ENCODE measurements at regions not wholly inside any gene's neighbourhood (a gene's known extent, or its start where the extent isn't known, plus 50 kb on each side); places are given as distances from the start of the nearest gene placed in this dataset.

DNA sequence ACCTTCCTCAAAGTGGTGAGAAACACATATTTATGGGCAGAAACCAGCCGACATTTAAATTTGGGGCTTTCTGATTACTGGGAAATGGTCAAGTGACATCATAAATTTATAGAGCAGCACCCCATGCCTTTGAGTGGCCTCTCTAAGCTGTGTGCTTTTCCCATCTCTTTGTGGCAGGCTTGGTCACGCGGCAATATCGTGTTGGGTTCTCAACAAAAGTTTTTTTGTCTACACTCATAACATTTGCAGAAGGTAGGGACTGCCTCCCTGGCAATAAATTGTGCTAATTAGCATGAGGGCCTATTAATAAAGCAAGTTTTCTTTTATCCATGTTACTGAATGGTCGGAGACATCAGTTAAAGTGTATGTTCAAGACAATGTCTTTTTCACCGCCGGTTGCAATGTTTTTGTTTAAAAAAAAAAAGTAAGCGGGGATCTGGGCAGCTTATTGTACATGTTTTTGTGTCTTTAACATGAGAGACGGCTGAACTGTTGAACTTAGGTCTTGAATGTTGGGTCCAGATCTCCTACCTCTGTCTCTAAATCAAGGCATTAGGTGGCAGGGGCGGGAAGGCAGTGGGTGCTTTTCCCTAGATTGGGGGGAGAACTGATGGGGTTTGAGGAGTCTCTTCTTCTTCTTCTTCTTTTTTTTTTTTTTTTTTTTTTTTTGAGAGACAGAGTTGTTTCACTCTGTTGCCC, 193.3 kb downstream of the PHETA1 start:
- Histone ChIP-seq H3K27me3 (ENCODE audit: control insufficient read depth, low read length) (no peaks in the 10 kb centered on the region), H3K9me3 (ENCODE audit: control insufficient read depth, insufficient read depth, low read length) (no peaks in the 10 kb centered on the region), H3K36me3 (ENCODE audit: control insufficient read depth, low read length) (no peaks in the 10 kb centered on the region), H3K79me2 (ENCODE audit: control insufficient read depth, low read length) (no peaks in the 10 kb centered on the region), H3F3A (ENCODE audit: control insufficient read depth, insufficient read depth) (no peaks in the 10 kb centered on the region), H3K4me2 (ENCODE audit: low read length) (no peak overlapping the region), H4K20me1 (ENCODE audit: control insufficient read depth, insufficient read depth, low read depth, low read length) (no peaks in the 10 kb centered on the region), H3K9me2 (replicated peaks; ENCODE audit: control insufficient read depth, low read length) (no peaks in the 10 kb centered on the region), H3K27ac (ENCODE audit: low read depth, low read length) (no peak overlapping the region), H3K4me3 (ENCODE audit: low read length) (no peak overlapping the region), H3K4me1 (ENCODE audit: control insufficient read depth, low read length) (peaks cover 5% of the 10 kb centered on the region)
- TF ChIP-seq, protein P1, sequence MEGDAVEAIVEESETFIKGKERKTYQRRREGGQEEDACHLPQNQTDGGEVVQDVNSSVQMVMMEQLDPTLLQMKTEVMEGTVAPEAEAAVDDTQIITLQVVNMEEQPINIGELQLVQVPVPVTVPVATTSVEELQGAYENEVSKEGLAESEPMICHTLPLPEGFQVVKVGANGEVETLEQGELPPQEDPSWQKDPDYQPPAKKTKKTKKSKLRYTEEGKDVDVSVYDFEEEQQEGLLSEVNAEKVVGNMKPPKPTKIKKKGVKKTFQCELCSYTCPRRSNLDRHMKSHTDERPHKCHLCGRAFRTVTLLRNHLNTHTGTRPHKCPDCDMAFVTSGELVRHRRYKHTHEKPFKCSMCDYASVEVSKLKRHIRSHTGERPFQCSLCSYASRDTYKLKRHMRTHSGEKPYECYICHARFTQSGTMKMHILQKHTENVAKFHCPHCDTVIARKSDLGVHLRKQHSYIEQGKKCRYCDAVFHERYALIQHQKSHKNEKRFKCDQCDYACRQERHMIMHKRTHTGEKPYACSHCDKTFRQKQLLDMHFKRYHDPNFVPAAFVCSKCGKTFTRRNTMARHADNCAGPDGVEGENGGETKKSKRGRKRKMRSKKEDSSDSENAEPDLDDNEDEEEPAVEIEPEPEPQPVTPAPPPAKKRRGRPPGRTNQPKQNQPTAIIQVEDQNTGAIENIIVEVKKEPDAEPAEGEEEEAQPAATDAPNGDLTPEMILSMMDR (IDR thresholded peaks at IDR 0.05; ENCODE audit: low read depth, low read length, poor library complexity, severe bottlenecking) = no peak
- no peak for TF ChIP-seq EZH2phosphoT487 (IDR thresholded peaks at IDR 0.05; ENCODE audit: borderline replicate concordance, low read length)

DNA sequence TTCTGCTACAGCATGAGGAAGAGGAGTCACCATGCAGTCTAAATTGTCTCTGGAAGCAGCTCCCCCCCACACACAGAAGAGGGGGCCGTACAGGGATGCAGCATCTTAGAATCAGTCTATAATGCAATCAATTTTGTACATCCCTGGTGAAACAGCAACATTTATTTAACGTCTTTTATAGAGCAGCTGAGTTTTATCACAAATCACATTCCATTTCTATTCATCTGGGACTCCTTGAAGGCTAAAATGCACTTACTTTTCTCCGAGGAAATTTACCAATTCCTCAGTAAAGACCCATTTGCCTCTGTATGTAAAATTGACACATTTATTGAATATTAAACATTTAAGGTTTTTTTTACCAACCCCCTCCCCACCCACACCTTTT, 193.9 kb downstream of the PHETA1 start:
- Histone ChIP-seq H3K36me3 (ENCODE audit: control insufficient read depth, low read length) (no peaks in the 10 kb centered on the region), H3K9me2 (replicated peaks; ENCODE audit: control insufficient read depth, low read length) (no peaks in the 10 kb centered on the region), H3K27me3 (ENCODE audit: control insufficient read depth, low read length) (no peaks in the 10 kb centered on the region), H3F3A (ENCODE audit: control insufficient read depth, insufficient read depth) (no peaks in the 10 kb centered on the region), H3K9me3 (ENCODE audit: control insufficient read depth, insufficient read depth, low read length) (no peaks in the 10 kb centered on the region), H4K20me1 (ENCODE audit: control insufficient read depth, insufficient read depth, low read depth, low read length) (no peaks in the 10 kb centered on the region), H3K79me2 (ENCODE audit: control insufficient read depth, low read length) (no peaks in the 10 kb centered on the region), H3K4me1 (ENCODE audit: control insufficient read depth, low read length) (peaks cover 8% of the 10 kb centered on the region), H3K4me3 (ENCODE audit: low read length) (no peak overlapping the region), H3K27ac (ENCODE audit: low read depth, low read length) (no peak overlapping the region), H3K4me2 (ENCODE audit: low read length) (no peak overlapping the region)
- TF ChIP-seq, protein P1 (IDR thresholded peaks at IDR 0.05; ENCODE audit: low read depth, low read length, poor library complexity, severe bottlenecking) = no peak
- no peak for TF ChIP-seq EZH2phosphoT487 (IDR thresholded peaks at IDR 0.05; ENCODE audit: borderline replicate concordance, low read length)

DNA sequence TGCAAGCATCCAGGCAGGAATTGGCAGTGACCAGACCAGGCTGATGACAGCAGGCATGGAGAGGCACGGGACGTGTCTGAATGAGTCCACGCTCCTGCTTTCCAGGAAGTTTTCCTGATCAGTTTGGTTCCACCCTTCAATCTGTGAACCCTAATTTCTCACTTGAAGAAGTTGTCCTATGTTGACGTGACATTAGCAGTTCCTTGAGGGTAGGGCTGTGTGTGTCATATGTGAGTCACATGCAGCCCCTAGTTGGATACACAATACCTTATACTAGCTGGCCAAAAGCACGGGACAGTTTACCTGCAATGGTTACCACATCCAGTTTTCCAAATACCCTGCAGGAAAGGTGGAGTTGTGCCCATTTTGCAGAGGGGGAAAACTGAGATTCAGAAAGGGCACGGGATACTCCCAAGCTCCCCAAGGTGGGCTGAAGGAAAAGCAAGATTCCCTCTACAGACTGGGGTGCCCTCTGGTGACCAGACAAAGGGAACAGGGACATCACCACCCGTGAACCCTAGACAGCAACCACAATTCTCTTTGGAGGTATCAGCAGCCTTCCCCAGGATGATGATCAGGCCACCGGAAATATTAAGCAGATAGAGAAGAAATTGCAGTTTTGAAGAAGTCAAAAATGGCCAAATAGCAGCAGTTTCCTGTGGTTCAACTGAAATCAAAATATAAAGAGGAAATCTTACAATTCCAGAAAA, 194.5 kb downstream of the PHETA1 start:
- Histone ChIP-seq H3K9me3 (ENCODE audit: control insufficient read depth, insufficient read depth, low read length) (no peaks in the 10 kb centered on the region), H3K4me1 (ENCODE audit: control insufficient read depth, low read length) (peaks cover 8% of the 10 kb centered on the region), H3K27ac (ENCODE audit: low read depth, low read length) (no peak overlapping the region), H4K20me1 (ENCODE audit: control insufficient read depth, insufficient read depth, low read depth, low read length) (no peaks in the 10 kb centered on the region), H3K4me2 (ENCODE audit: low read length) (no peak overlapping the region), H3K9me2 (replicated peaks; ENCODE audit: control insufficient read depth, low read length) (no peaks in the 10 kb centered on the region), H3K27me3 (ENCODE audit: control insufficient read depth, low read length) (no peaks in the 10 kb centered on the region), H3K4me3 (ENCODE audit: low read length) (no peak overlapping the region), H3K79me2 (ENCODE audit: control insufficient read depth, low read length) (no peaks in the 10 kb centered on the region), H3F3A (ENCODE audit: control insufficient read depth, insufficient read depth) (no peaks in the 10 kb centered on the region), H3K36me3 (ENCODE audit: control insufficient read depth, low read length) (no peaks in the 10 kb centered on the region)
- TF ChIP-seq EZH2phosphoT487 (IDR thresholded peaks at IDR 0.05; ENCODE audit: borderline replicate concordance, low read length) = no peak
- TF ChIP-seq, protein P1 (IDR thresholded peaks at IDR 0.05; ENCODE audit: low read depth, low read length, poor library complexity, severe bottlenecking) = peak; percentile 20
